ENCODE measurements at regions not wholly inside any gene's neighbourhood (a gene's known extent, or its start where the extent isn't known, plus 50 kb on each side); places are given as distances from the start of the nearest gene placed in this dataset.

- TF ChIP-seq CTCF (conservative IDR thresholded peaks at IDR 0.05; ENCODE audit: low read depth, low read length) (no peak), EZH2 (IDR thresholded peaks at IDR 0.05; ENCODE audit: low read length, unreplicated experiment) (no peak), EZH2phosphoT487 (IDR thresholded peaks at IDR 0.05; ENCODE audit: borderline replicate concordance, low read length) (no peak)
Measured at GRCh38 chr5:2549354-2549753, 202.1 kb downstream of the IRX2 start.
